SK-N-MC (cell line): ENCODE measurements at regions not wholly inside any gene's neighbourhood (a gene's known extent, or its start where the extent isn't known, plus 50 kb on each side); places are given as distances from the start of the nearest gene placed in this dataset.

Source experiments
- EZH2 ChIP-seq: fragments of 200-600 bp; sonication (generic); IDR thresholded peaks from one replicate; pipeline ENCODE4 v1.6.1; 2017; ENCODE audit warnings: antibody characterized with exemption
- FOXP2 ChIP-seq: optimal IDR thresholded peaks from 2 replicates; pipeline ENCODE3; 2011; ENCODE audit warnings: mild to moderate bottlenecking, moderate library complexity; ENCODE audit not compliant: insufficient read depth; ENCODE audit errors: extremely low read length, control extremely low read depth
- POLR2AphosphoS5 ChIP-seq: IDR thresholded peaks from 2 replicates; pipeline ENCODE4 v1.6.1; 2012; ENCODE audit warnings: mild to moderate bottlenecking, low read depth, low read length, borderline replicate concordance

GRCh38 chr9:15021146-15021545 is 110.9 kb upstream of the FREM1 start:
- TF ChIP-seq POLR2AphosphoS5, result no peak
- TF ChIP-seq FOXP2, result no peak
- no peak for TF ChIP-seq EZH2
